Islet precursor cell (in vitro differentiated cells): ENCODE measurements at regions not wholly inside any gene's neighbourhood (a gene's known extent, or its start where the extent isn't known, plus 50 kb on each side); places are given as distances from the start of the nearest gene placed in this dataset.

Source experiments
- DNase-seq: peaks from one replicate; pipeline ENCODE4 v3.0.0-alpha.2; 2018

- DNase-seq, result no peak
Measured at GRCh38 chr7:115122388-115122787, 200.5 kb downstream of the MDFIC start.

GRCh38 chr7:115117748-115118147, 195.9 kb downstream of the MDFIC start:
- DNase-seq, result no peak

- DNase-seq, result no peak
Measured at GRCh38 chr7:115116773-115117715, 195.2 kb downstream of the MDFIC start.

GRCh38 chr7:115113776-115114175, 191.9 kb downstream of the MDFIC start:
- no peak for DNase-seq

- DNase-seq, result no peak
Measured at GRCh38 chr7:115113131-115113530, 191.2 kb downstream of the MDFIC start.

- DNase-seq, result no peak
Measured at GRCh38 chr7:115110523-115110922, 188.6 kb downstream of the MDFIC start.

- no peak for DNase-seq
Measured at GRCh38 chr7:115106316-115106715, 184.4 kb downstream of the MDFIC start.

- no peak for DNase-seq
Measured at GRCh38 chr7:115102738-115103137, 180.8 kb downstream of the MDFIC start.

- DNase-seq, result no peak
Measured at GRCh38 chr7:115101199-115101598, 179.3 kb downstream of the MDFIC start.

- DNase-seq, result no peak
Measured at GRCh38 chr7:115099906-115100305, 178.0 kb downstream of the MDFIC start.

- DNase-seq, result no peak
Measured at GRCh38 chr7:115097175-115097671, 175.3 kb downstream of the MDFIC start.

- DNase-seq, result no peak
Measured at GRCh38 chr7:115096262-115096661, 174.4 kb downstream of the MDFIC start.

- no peak for DNase-seq
Measured at GRCh38 chr7:115094163-115094562, 172.3 kb downstream of the MDFIC start.

GRCh38 chr7:115088893-115089292, 167.0 kb downstream of the MDFIC start:
- no peak for DNase-seq

GRCh38 chr7:115087437-115087836, 165.5 kb downstream of the MDFIC start:
- no peak for DNase-seq

- no peak for DNase-seq
Measured at GRCh38 chr7:115086146-115086841, 164.4 kb downstream of the MDFIC start.

- peak; percentile 58 for DNase-seq
Measured at GRCh38 chr7:115085421-115085820, 163.5 kb downstream of the MDFIC start.

GRCh38 chr7:115083935-115084334, 162.0 kb downstream of the MDFIC start:
- DNase-seq, result no peak

GRCh38 chr7:115081772-115082171, 159.9 kb downstream of the MDFIC start:
- DNase-seq, result no peak

- DNase-seq, result no peak
Measured at GRCh38 chr7:115078851-115079250, 157.0 kb downstream of the MDFIC start.

- no peak for DNase-seq
Measured at GRCh38 chr7:115078386-115078785, 156.5 kb downstream of the MDFIC start.

GRCh38 chr7:115070311-115070710, 148.4 kb downstream of the MDFIC start:
- no peak for DNase-seq
